Neuron (in vitro differentiated cells): ENCODE measurements at regions not wholly inside any gene's neighbourhood (a gene's known extent, or its start where the extent isn't known, plus 50 kb on each side); places are given as distances from the start of the nearest gene placed in this dataset.
"Not testable (repeated sequence)": the region's sequence is repeated elsewhere in the genome, so short reads cannot be mapped to it uniquely, and the experiment has no call there.

ENCODE experiments used
- H2AFZ ChIP-seq: one replicate; pipeline ENCODE4 v1.6.1; 2013; ENCODE audit warnings: low read depth, mild to moderate bottlenecking, inconsistent platforms, low read length, moderate library complexity
- H3K27me3 ChIP-seq: one replicate; pipeline ENCODE4 v1.6.1; 2013; ENCODE audit warnings: low read length; ENCODE audit not compliant: insufficient read depth
- H3K36me3 ChIP-seq: one replicate; pipeline ENCODE4 v1.6.1; 2013; ENCODE audit warnings: low read length; ENCODE audit not compliant: insufficient read depth
- H3K4me1 ChIP-seq: one replicate; pipeline ENCODE4 v1.6.1; 2013; ENCODE audit warnings: low read length; ENCODE audit not compliant: insufficient read depth
- H3K4me3 ChIP-seq: 2 replicates; pipeline ENCODE4 v1.5.1; 2013; ENCODE audit warnings: mild to moderate bottlenecking, low read length, moderate library complexity
- H3K9me3 ChIP-seq: one replicate; pipeline ENCODE4 v1.6.1; 2013; ENCODE audit warnings: low read length

GRCh38 chr1:82390627-82391026, 589.9 kb downstream of the ADGRL2 start:
- H3K4me3 ChIP-seq = no peak overlapping the region
- no peaks in the 10 kb centered on the region for H3K36me3 ChIP-seq
- H3K4me1 ChIP-seq = peaks cover 20% of the 10 kb centered on the region
- no peak overlapping the region for H2AFZ ChIP-seq
- no peaks in the 10 kb centered on the region for H3K27me3 ChIP-seq
- no peaks in the 10 kb centered on the region for H3K9me3 ChIP-seq

- no peak overlapping the region for H3K4me3 ChIP-seq
- no peaks in the 10 kb centered on the region for H3K27me3 ChIP-seq
- peaks cover 19% of the 10 kb centered on the region for H3K4me1 ChIP-seq
- H3K36me3 ChIP-seq = no peaks in the 10 kb centered on the region
- H2AFZ ChIP-seq = no peak overlapping the region
- H3K9me3 ChIP-seq = no peaks in the 10 kb centered on the region
Measured at GRCh38 chr1:82388679-82389078, 587.9 kb downstream of the ADGRL2 start.

- Histone ChIP-seq H2AFZ (no peak overlapping the region), H3K4me3 (no peak overlapping the region), H3K36me3 (no peaks in the 10 kb centered on the region), H3K9me3 (no peaks in the 10 kb centered on the region), H3K4me1 (peaks cover 16% of the 10 kb centered on the region), H3K27me3 (no peaks in the 10 kb centered on the region)
Measured at GRCh38 chr1:82387012-82387366, 586.3 kb downstream of the ADGRL2 start.

GRCh38 chr1:82386365-82387011, 585.8 kb downstream of the ADGRL2 start:
- Histone ChIP-seq H3K9me3 (no peaks in the 10 kb centered on the region), H3K36me3 (no peaks in the 10 kb centered on the region), H3K4me1 (peaks cover 16% of the 10 kb centered on the region)

GRCh38 chr1:82384776-82385175, 584.0 kb downstream of the ADGRL2 start:
- no peaks in the 10 kb centered on the region for H3K9me3 ChIP-seq

More at GRCh38 chr1:82386365-82387011, 585.8 kb downstream of the ADGRL2 start:
- H3K4me3 ChIP-seq = no peak overlapping the region
- H3K27me3 ChIP-seq = no peaks in the 10 kb centered on the region
- no peak overlapping the region for H2AFZ ChIP-seq

GRCh38 chr1:82377201-82377884, 576.6 kb downstream of the ADGRL2 start:
- no peak overlapping the region for H3K4me3 ChIP-seq
- no peaks in the 10 kb centered on the region for H3K27me3 ChIP-seq
- H3K4me1 ChIP-seq = no peaks in the 10 kb centered on the region
- H3K36me3 ChIP-seq = no peaks in the 10 kb centered on the region
- no peaks in the 10 kb centered on the region for H3K9me3 ChIP-seq
- no peak overlapping the region for H2AFZ ChIP-seq

More at GRCh38 chr1:82384776-82385175, 584.0 kb downstream of the ADGRL2 start:
- H3K27me3 ChIP-seq = no peaks in the 10 kb centered on the region
- no peak overlapping the region for H3K4me3 ChIP-seq
- H3K36me3 ChIP-seq = no peaks in the 10 kb centered on the region
- no peak overlapping the region for H2AFZ ChIP-seq
- peaks cover 5% of the 10 kb centered on the region for H3K4me1 ChIP-seq

GRCh38 chr1:82373710-82374109, 573.0 kb downstream of the ADGRL2 start:
- no peaks in the 10 kb centered on the region for H3K36me3 ChIP-seq
- H3K9me3 ChIP-seq = no peaks in the 10 kb centered on the region
- no peak overlapping the region for H2AFZ ChIP-seq
- H3K4me1 ChIP-seq = no peaks in the 10 kb centered on the region
- H3K4me3 ChIP-seq = no peak overlapping the region
- H3K27me3 ChIP-seq = no peaks in the 10 kb centered on the region

- H3K4me3 ChIP-seq = no peak overlapping the region
- H3K36me3 ChIP-seq = no peaks in the 10 kb centered on the region
- no peaks in the 10 kb centered on the region for H3K4me1 ChIP-seq
- H3K9me3 ChIP-seq = no peaks in the 10 kb centered on the region
- H2AFZ ChIP-seq = no peak overlapping the region
- no peaks in the 10 kb centered on the region for H3K27me3 ChIP-seq
Measured at GRCh38 chr1:82371844-82372498, 571.2 kb downstream of the ADGRL2 start.

GRCh38 chr1:82367456-82367855, 566.7 kb downstream of the ADGRL2 start:
- Histone ChIP-seq H2AFZ (no peak overlapping the region), H3K4me1 (no peaks in the 10 kb centered on the region), H3K4me3 (no peak overlapping the region), H3K36me3 (no peaks in the 10 kb centered on the region), H3K9me3 (no peaks in the 10 kb centered on the region), H3K27me3 (no peaks in the 10 kb centered on the region)

GRCh38 chr1:82366689-82367088, 566.0 kb downstream of the ADGRL2 start:
- H3K4me3 ChIP-seq = no peak overlapping the region
- H3K27me3 ChIP-seq = no peaks in the 10 kb centered on the region
- H2AFZ ChIP-seq = no peak overlapping the region
- no peaks in the 10 kb centered on the region for H3K9me3 ChIP-seq
- no peaks in the 10 kb centered on the region for H3K4me1 ChIP-seq
- no peaks in the 10 kb centered on the region for H3K36me3 ChIP-seq

- not testable (repeated sequence) for H3K36me3 ChIP-seq, H2AFZ ChIP-seq, H3K9me3 ChIP-seq, H3K27me3 ChIP-seq, H3K4me1 ChIP-seq, H3K4me3 ChIP-seq
Measured at GRCh38 chr1:82359541-82359940, 558.8 kb downstream of the ADGRL2 start.

- H3K4me3 ChIP-seq, H3K27me3 ChIP-seq, H3K4me1 ChIP-seq, H2AFZ ChIP-seq, H3K9me3 ChIP-seq, H3K36me3 ChIP-seq: not testable (repeated sequence)
Measured at GRCh38 chr1:82358706-82359105, 558.0 kb downstream of the ADGRL2 start.

- not testable (repeated sequence) for H3K9me3 ChIP-seq, H2AFZ ChIP-seq, H3K27me3 ChIP-seq, H3K36me3 ChIP-seq, H3K4me3 ChIP-seq
- peaks cover 10% of the 10 kb centered on the region for H3K4me1 ChIP-seq
Measured at GRCh38 chr1:82354546-82354945, 553.8 kb downstream of the ADGRL2 start.
